OCI-LY1 (cell line): ENCODE measurements at regions not wholly inside any gene's neighbourhood (a gene's known extent, or its start where the extent isn't known, plus 50 kb on each side); places are given as distances from the start of the nearest gene placed in this dataset.

Source experiments
- H2AFZ ChIP-seq: fragments of 200-600 bp; sonication (generic), shearing (Covaris generic); 2 replicates; pipeline ENCODE4 v1.6.0; 2014; ENCODE audit warnings: antibody characterized with exemption, mild to moderate bottlenecking, low read length
- H3F3A ChIP-seq: fragments of 200-600 bp; sonication (generic), shearing (Covaris generic); 2 replicates; pipeline ENCODE4 v1.6.0; 2014; ENCODE audit warnings: mild to moderate bottlenecking, antibody characterized with exemption, low read length, moderate library complexity; ENCODE audit not compliant: insufficient read depth
- H3K27ac ChIP-seq: fragments of 200-600 bp; sonication (generic); 2 replicates; pipeline ENCODE4 v1.5.1; 2014; ENCODE audit warnings: low read length, mixed run types, mild to moderate bottlenecking, low read depth; ENCODE audit not compliant: poor library complexity, severe bottlenecking
- H3K27me3 ChIP-seq: fragments of 200-600 bp; sonication (generic); 2 replicates; pipeline ENCODE4 v1.6.0; 2014; ENCODE audit warnings: antibody characterized with exemption, mild to moderate bottlenecking, low read length, moderate library complexity; ENCODE audit not compliant: insufficient read depth
- H3K36me3 ChIP-seq: fragments of 200-600 bp; sonication (generic); 2 replicates; pipeline ENCODE4 v1.6.1; 2014; ENCODE audit warnings: mild to moderate bottlenecking, antibody characterized with exemption, low read length, moderate library complexity, mixed read lengths; ENCODE audit not compliant: insufficient read depth
- H3K4me1 ChIP-seq: fragments of 200-600 bp; sonication (generic); 2 replicates; pipeline ENCODE4 v1.5.1; 2014; ENCODE audit warnings: mild to moderate bottlenecking, low read length, moderate library complexity; ENCODE audit not compliant: insufficient read depth, severe bottlenecking
- H3K4me2 ChIP-seq: fragments of 200-600 bp; sonication (generic), shearing (Covaris generic); 2 replicates; pipeline ENCODE4 v1.6.1; 2014; ENCODE audit warnings: low read length
- H3K4me3 ChIP-seq: fragments of 200-600 bp; sonication (generic); 2 replicates; pipeline ENCODE4 v1.5.1; 2014; ENCODE audit warnings: low read length, low read depth, mild to moderate bottlenecking, mixed read lengths; ENCODE audit not compliant: poor library complexity, severe bottlenecking
- H3K79me2 ChIP-seq: fragments of 200-600 bp; shearing (Covaris generic); 2 replicates; pipeline ENCODE4 v1.6.1; 2016; ENCODE audit warnings: mixed run types, low read length, mixed read lengths; ENCODE audit not compliant: insufficient read depth
- H3K9ac ChIP-seq: fragments of 200-600 bp; sonication (generic), shearing (Covaris generic); 2 replicates; pipeline ENCODE4 v1.6.1; 2014; ENCODE audit warnings: mild to moderate bottlenecking, low read length, mixed read lengths
- H3K9me2 ChIP-seq: fragments of 200-600 bp; sonication (generic), shearing (Covaris generic); 2 replicates; pipeline ENCODE4 v1.6.1; 2014; ENCODE audit warnings: low read depth, mild to moderate bottlenecking, low read length, mixed read lengths
- H3K9me3 ChIP-seq: fragments of 200-600 bp; shearing (Covaris generic); 2 replicates; pipeline ENCODE4 v1.6.1; 2014; ENCODE audit warnings: low read length, mixed read lengths
- H4K20me1 ChIP-seq: fragments of 200-600 bp; sonication (generic), shearing (Covaris generic); 2 replicates; pipeline ENCODE4 v1.6.0; 2016; ENCODE audit warnings: mild to moderate bottlenecking, low read length; ENCODE audit not compliant: insufficient read depth
- CTCF ChIP-seq: fragments of 200-600 bp; sonication (generic), shearing (Covaris generic); IDR thresholded peaks from 2 replicates; pipeline ENCODE4 v1.5.1; 2017; ENCODE audit warnings: mild to moderate bottlenecking, antibody characterized with exemption, low read length, moderate library complexity, mixed read lengths
- EZH2 ChIP-seq: fragments of 200-600 bp; sonication (generic), shearing (Covaris generic); IDR thresholded peaks from 2 replicates; pipeline ENCODE4 v1.8.0; 2017; ENCODE audit warnings: borderline replicate concordance, mixed run types, mild to moderate bottlenecking, antibody characterized with exemption, low read length, moderate library complexity, mixed read lengths

GRCh38 chr4:137993232-137993631 is 248.9 kb downstream of the SLC7A11 start:
- TF ChIP-seq CTCF = no peak
- no peak for TF ChIP-seq EZH2
- Histone ChIP-seq H3K27ac (no peak overlapping the region), H3K36me3 (no peaks in the 10 kb centered on the region), H3K4me1 (no peaks in the 10 kb centered on the region), H4K20me1 (no peaks in the 10 kb centered on the region), H3K9me2 (no peaks in the 10 kb centered on the region), H3K79me2 (no peaks in the 10 kb centered on the region), H3K9me3 (no peaks in the 10 kb centered on the region), H2AFZ (no peak overlapping the region), H3K4me2 (no peak overlapping the region), H3K27me3 (no peaks in the 10 kb centered on the region), H3K9ac (no peak overlapping the region), H3K4me3 (no peak overlapping the region), H3F3A (no peaks in the 10 kb centered on the region)

GRCh38 chr4:137981277-137981676 is 260.9 kb downstream of the SLC7A11 start:
- H3K4me2 ChIP-seq = no peak overlapping the region
- H2AFZ ChIP-seq = no peak overlapping the region

DNA sequence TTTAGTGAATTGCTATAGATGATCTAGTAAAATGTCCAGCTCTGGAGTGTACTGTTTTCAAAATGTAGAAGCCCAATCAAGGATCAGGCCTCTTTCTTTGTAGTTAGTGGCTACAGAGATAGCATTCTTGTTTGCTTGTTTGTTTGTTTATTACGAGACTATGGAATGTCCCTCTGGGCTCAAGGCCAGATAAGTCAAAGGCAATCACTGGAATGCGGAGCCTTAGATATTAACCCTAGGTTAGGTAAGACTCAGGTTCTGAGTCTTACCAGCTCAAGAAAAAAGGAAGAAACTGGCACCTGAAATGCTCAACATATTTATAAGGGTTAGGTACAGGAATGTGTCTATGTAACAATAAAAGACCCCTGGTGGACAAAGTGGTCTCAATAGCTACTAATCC is 261.5 kb downstream of the SLC7A11 start:
- no peaks in the 10 kb centered on the region for H3K79me2 ChIP-seq
- H3K36me3 ChIP-seq = no peaks in the 10 kb centered on the region
- H3K27ac ChIP-seq = no peak overlapping the region
- no peak overlapping the region for H3K4me2 ChIP-seq
- H3F3A ChIP-seq = no peaks in the 10 kb centered on the region
- H3K4me3 ChIP-seq = no peak overlapping the region
- H3K9ac ChIP-seq = no peak overlapping the region
- H3K9me3 ChIP-seq = no peaks in the 10 kb centered on the region
- H2AFZ ChIP-seq = no peak overlapping the region
- H3K4me1 ChIP-seq = no peaks in the 10 kb centered on the region
- no peaks in the 10 kb centered on the region for H3K27me3 ChIP-seq
- no peak for TF ChIP-seq CTCF
- no peak for TF ChIP-seq EZH2
- no peaks in the 10 kb centered on the region for H4K20me1 ChIP-seq
- no peaks in the 10 kb centered on the region for H3K9me2 ChIP-seq

More at GRCh38 chr4:137981277-137981676, 260.9 kb downstream of the SLC7A11 start:
- TF ChIP-seq EZH2 = no peak
- no peak for TF ChIP-seq CTCF
- Histone ChIP-seq H3K27ac (no peak overlapping the region), H3K9me3 (no peaks in the 10 kb centered on the region), H3K27me3 (no peaks in the 10 kb centered on the region), H3K79me2 (no peaks in the 10 kb centered on the region), H3K9me2 (no peaks in the 10 kb centered on the region), H3K36me3 (no peaks in the 10 kb centered on the region), H3K9ac (no peak overlapping the region), H3K4me1 (no peaks in the 10 kb centered on the region), H3K4me3 (no peak overlapping the region), H4K20me1 (no peaks in the 10 kb centered on the region), H3F3A (no peaks in the 10 kb centered on the region)
